ENCODE measurements at regions not wholly inside any gene's neighbourhood (a gene's known extent, or its start where the extent isn't known, plus 50 kb on each side); places are given as distances from the start of the nearest gene placed in this dataset.
A peak's percentile ranks its signal among the peaks of the same experiment; 100 is the strongest.
"Not testable (repeated sequence)": the region's sequence is repeated elsewhere in the genome, so short reads cannot be mapped to it uniquely, and the experiment has no call there.

GRCh38 chr11:11206484-11206883, 146.6 kb downstream of the CSNK2A3 start:
- Mint-ChIP-seq H3K4me1 (ENCODE audit: low read depth) (no peaks in the 10 kb centered on the region), H3K27ac (no peak overlapping the region), H3K27me3 (ENCODE audit: low read depth) (peaks cover 28% of the 10 kb centered on the region), H3K36me3 (ENCODE audit: insufficient read depth in 2 of 2) (peaks cover 2 to 4% of the 10 kb centered on the region in 2 donors), H3K4me3 (no peak overlapping the region), H3K9me3 (peaks cover 6 to 7% of the 10 kb centered on the region in 2 donors)
- DNase-seq (no peak), ATAC-seq (replicated peaks in 1 of 2) (no peak)

GRCh38 chr11:11202885-11203284, 150.2 kb downstream of the CSNK2A3 start:
- peaks cover 7 to 10% of the 10 kb centered on the region in 2 donors for H3K9me3 Mint-ChIP-seq
- peaks cover 2 to 4% of the 10 kb centered on the region in 2 donors for H3K36me3 Mint-ChIP-seq (ENCODE audit: insufficient read depth in 2 of 2)
- no peak overlapping the region for H3K27ac Mint-ChIP-seq
- H3K27me3 Mint-ChIP-seq (ENCODE audit: low read depth), result peaks cover 28% of the 10 kb centered on the region
- no peak overlapping the region for H3K4me3 Mint-ChIP-seq
- ATAC-seq (replicated peaks in 1 of 2) (no peak), DNase-seq (no peak)
- H3K4me1 Mint-ChIP-seq (ENCODE audit: low read depth), result no peaks in the 10 kb centered on the region

- not testable (repeated sequence) for H3K9me3 Mint-ChIP-seq; DNase-seq; H3K4me3 Mint-ChIP-seq; H3K36me3 Mint-ChIP-seq (ENCODE audit: insufficient read depth in 2 of 2); ATAC-seq (replicated peaks in 1 of 2); H3K4me1 Mint-ChIP-seq (ENCODE audit: low read depth); H3K27ac Mint-ChIP-seq
- peaks cover 23% of the 10 kb centered on the region for H3K27me3 Mint-ChIP-seq (ENCODE audit: low read depth)
These were observed 151.7 kb downstream of the CSNK2A3 start for GRCh38 chr11:11201302-11201701.

GRCh38 chr11:11192541-11192940, 160.5 kb downstream of the CSNK2A3 start:
- DNase-seq (no peak), ATAC-seq (replicated peaks in 1 of 2) (no peak)
- Mint-ChIP-seq H3K9me3 (peaks cover 8 to 13% of the 10 kb centered on the region in 2 donors), H3K27me3 (ENCODE audit: low read depth) (peaks cover 6% of the 10 kb centered on the region), H3K27ac (no peak overlapping the region), H3K4me3 (no peak overlapping the region), H3K4me1 (ENCODE audit: low read depth) (no peaks in the 10 kb centered on the region), H3K36me3 (ENCODE audit: insufficient read depth in 2 of 2) (peaks cover 4% of the 10 kb centered on the region in 2 donors)

GRCh38 chr11:11189506-11189905, 163.5 kb downstream of the CSNK2A3 start:
- peaks cover 6% of the 10 kb centered on the region for H3K27me3 Mint-ChIP-seq (ENCODE audit: low read depth)
- no peaks in the 10 kb centered on the region for H3K4me1 Mint-ChIP-seq (ENCODE audit: low read depth)
- H3K36me3 Mint-ChIP-seq (ENCODE audit: insufficient read depth in 2 of 2), result peaks cover 4% of the 10 kb centered on the region in 2 donors
- ATAC-seq (replicated peaks in 1 of 2) (no peak), DNase-seq (no peak)
- no peak overlapping the region for H3K27ac Mint-ChIP-seq
- H3K4me3 Mint-ChIP-seq, result no peak overlapping the region
- H3K9me3 Mint-ChIP-seq, result peaks cover 8 to 12% of the 10 kb centered on the region in 2 donors

GRCh38 chr11:11186249-11186648, 166.8 kb downstream of the CSNK2A3 start:
- peaks cover 2% of the 10 kb centered on the region in 2 donors for H3K36me3 Mint-ChIP-seq (ENCODE audit: insufficient read depth in 2 of 2)
- H3K4me1 Mint-ChIP-seq (ENCODE audit: low read depth), result no peaks in the 10 kb centered on the region
- ATAC-seq (replicated peaks in 1 of 2) (no peak), DNase-seq (no peak)
- peaks cover 21% of the 10 kb centered on the region for H3K27me3 Mint-ChIP-seq (ENCODE audit: low read depth)
- no peak overlapping the region for H3K27ac Mint-ChIP-seq
- H3K9me3 Mint-ChIP-seq, result peaks cover 5 to 6% of the 10 kb centered on the region in 2 donors
- no peak overlapping the region for H3K4me3 Mint-ChIP-seq

GRCh38 chr11:11182261-11182660, 170.8 kb downstream of the CSNK2A3 start:
- no peaks in the 10 kb centered on the region for H3K36me3 Mint-ChIP-seq (ENCODE audit: insufficient read depth in 2 of 2)
- H3K27ac Mint-ChIP-seq, result no peak overlapping the region
- H3K4me3 Mint-ChIP-seq, result no peak overlapping the region
- no peaks in the 10 kb centered on the region for H3K9me3 Mint-ChIP-seq
- no peak for ATAC-seq (replicated peaks in 1 of 2)
- no peak for DNase-seq
- no peaks in the 10 kb centered on the region for H3K4me1 Mint-ChIP-seq (ENCODE audit: low read depth)
- peaks cover 14% of the 10 kb centered on the region for H3K27me3 Mint-ChIP-seq (ENCODE audit: low read depth)

- no peak overlapping the region for H3K27ac Mint-ChIP-seq
- H3K9me3 Mint-ChIP-seq, result no peaks in the 10 kb centered on the region
- DNase-seq (no peak), ATAC-seq (replicated peaks in 1 of 2) (no peak)
- H3K4me1 Mint-ChIP-seq (ENCODE audit: low read depth), result no peaks in the 10 kb centered on the region
- peaks cover 14% of the 10 kb centered on the region for H3K27me3 Mint-ChIP-seq (ENCODE audit: low read depth)
- H3K36me3 Mint-ChIP-seq (ENCODE audit: insufficient read depth in 2 of 2), result no peaks in the 10 kb centered on the region
- H3K4me3 Mint-ChIP-seq, result no peak overlapping the region
These were observed 174.1 kb downstream of the CSNK2A3 start for GRCh38 chr11:11178671-11179638.

- Mint-ChIP-seq H3K27ac (no peak overlapping the region), H3K4me1 (ENCODE audit: low read depth) (peaks cover under 1% of the 10 kb centered on the region), H3K4me3 (no peak overlapping the region), H3K36me3 (ENCODE audit: insufficient read depth in 2 of 2) (no peaks in the 10 kb centered on the region), H3K27me3 (ENCODE audit: low read depth) (peaks cover 2% of the 10 kb centered on the region), H3K9me3 (no peaks in the 10 kb centered on the region)
- ATAC-seq (replicated peaks in 1 of 2), result no peak
- no peak for DNase-seq
These were observed 175.8 kb downstream of the CSNK2A3 start for GRCh38 chr11:11177156-11177808.

GRCh38 chr11:11173316-11174025, 179.6 kb downstream of the CSNK2A3 start:
- ATAC-seq (replicated peaks in 1 of 2) (no peak), DNase-seq (no peak)
- Mint-ChIP-seq H3K27ac (no peak overlapping the region), H3K4me3 (no peak overlapping the region), H3K27me3 (ENCODE audit: low read depth) (no peaks in the 10 kb centered on the region), H3K4me1 (ENCODE audit: low read depth) (peaks cover 21% of the 10 kb centered on the region), H3K36me3 (ENCODE audit: insufficient read depth in 2 of 2) (no peaks in the 10 kb centered on the region), H3K9me3 (no peaks in the 10 kb centered on the region)

- no peaks in the 10 kb centered on the region for H3K9me3 Mint-ChIP-seq
- no peak for DNase-seq
- no peaks in the 10 kb centered on the region for H3K36me3 Mint-ChIP-seq (ENCODE audit: insufficient read depth in 2 of 2)
- H3K4me1 Mint-ChIP-seq (ENCODE audit: low read depth), result peaks cover 21% of the 10 kb centered on the region
- peak overlapping the region; percentile 76 for H3K27ac Mint-ChIP-seq
- peak overlapping the region in 1 of 2 donors; percentile 16 for H3K4me3 Mint-ChIP-seq
- no peaks in the 10 kb centered on the region for H3K27me3 Mint-ChIP-seq (ENCODE audit: low read depth)
- peak; percentile 65 to 73 for ATAC-seq (replicated peaks in 1 of 2)
These were observed 181.2 kb downstream of the CSNK2A3 start for GRCh38 chr11:11171854-11172253.

GRCh38 chr11:11171285-11171684, 181.8 kb downstream of the CSNK2A3 start:
- H3K4me1 Mint-ChIP-seq (ENCODE audit: low read depth), result peaks cover 21% of the 10 kb centered on the region
- H3K9me3 Mint-ChIP-seq, result no peaks in the 10 kb centered on the region
- DNase-seq (no peak), ATAC-seq (replicated peaks in 1 of 2) (no peak)
- H3K36me3 Mint-ChIP-seq (ENCODE audit: insufficient read depth in 2 of 2), result no peaks in the 10 kb centered on the region
- no peaks in the 10 kb centered on the region for H3K27me3 Mint-ChIP-seq (ENCODE audit: low read depth)
- no peak overlapping the region for H3K27ac Mint-ChIP-seq
- no peak overlapping the region for H3K4me3 Mint-ChIP-seq

Data from activated T-cell treated with anti-CD3 and anti-CD28 coated beads, Interleukin-2, amount 50 U/mL, for 72 hours (primary cell).